SK-N-SH (cell line): ENCODE measurements at regions not wholly inside any gene's neighbourhood (a gene's known extent, or its start where the extent isn't known, plus 50 kb on each side); places are given as distances from the start of the nearest gene placed in this dataset.
"Not testable (repeated sequence)": the region's sequence is repeated elsewhere in the genome, so short reads cannot be mapped to it uniquely, and the experiment has no call there.

Experiments
- CTCF ChIA-PET: fragments of 300-600, 350-600 bp; formaldehyde crosslinking; extraction: SDS; loops from one replicate; lab custom pipeline; 2021; lab: Yijun Ruan, JAX
- POLR2A ChIA-PET: fragments of 350-600 bp; sonication (Branson Sonifier 250); formaldehyde crosslinking; extraction: SDS; loops from one replicate; lab custom pipeline; 2020; ENCODE audit warnings: antibody characterized with exemption, inconsistent platforms; lab: Yijun Ruan, JAX
- DNase-seq: peaks from one replicate; pipeline ENCODE4 v3.0.0; 2012
- H2AFZ ChIP-seq: fragments of 200-600 bp; sonication (generic); 2 replicates; pipeline ENCODE4 v1.8.1; 2016; ENCODE audit warnings: antibody characterized with exemption, mild to moderate bottlenecking, low read depth
- H3F3A ChIP-seq: fragments of 200-600 bp; sonication (generic); replicated peaks from 2 replicates; pipeline ENCODE3; 2016; ENCODE audit warnings: antibody characterized with exemption, mild to moderate bottlenecking; ENCODE audit not compliant: insufficient read depth
- H3K27ac ChIP-seq, 2 experiments: fragments of 200-500 bp in 1 of 2; fragments of 200-600 bp in 1 of 2; sonication (Bioruptor generic) in 1 of 2; sonication (generic), shearing (Covaris generic) in 1 of 2; 2 replicates each; pipeline versions ENCODE4 v1.5.1 to v1.6.1; 2014 to 2016; ENCODE audit warnings: low read depth in 2 of 2, inconsistent platforms in 1 of 2, low read length in 1 of 2, mild to moderate bottlenecking in 1 of 2, mixed read lengths in 1 of 2
- H3K27me3 ChIP-seq: fragments of 200-600 bp; sonication (generic), shearing (Covaris generic); 2 replicates; pipeline ENCODE4 v1.6.1; 2016; ENCODE audit warnings: mixed run types; ENCODE audit not compliant: insufficient read depth
- H3K36me3 ChIP-seq, 2 experiments: fragments of 200-500 bp in 1 of 2; fragments of 200-600 bp in 1 of 2; sonication (Bioruptor generic) in 1 of 2; sonication (generic) in 1 of 2; replicated peaks in 1 of 2; 2 replicates each; pipeline versions ENCODE3 to v1.5.1; 2014 to 2016; ENCODE audit warnings: low read length in 1 of 2, mild to moderate bottlenecking in 1 of 2; ENCODE audit not compliant: insufficient read depth in 2 of 2, control insufficient read depth in 1 of 2
- H3K4me1 ChIP-seq, 2 experiments: fragments of 200-500 bp in 1 of 2; fragments of 200-600 bp in 1 of 2; sonication (Bioruptor generic) in 1 of 2; sonication (generic), shearing (Covaris generic) in 1 of 2; 2 replicates each; pipeline versions ENCODE4 v1.5.1 to v1.6.1; 2014 to 2016; ENCODE audit warnings: low read depth in 1 of 2, low read length in 1 of 2, mixed run types in 1 of 2; ENCODE audit not compliant: insufficient read depth in 2 of 2, control insufficient read depth in 1 of 2
- H3K4me2 ChIP-seq: fragments of 200-600 bp; sonication (generic), shearing (Covaris generic); 2 replicates; pipeline ENCODE4 v1.6.1; 2017; ENCODE audit warnings: mixed run types
- H3K4me3 ChIP-seq, 2 experiments: fragments of 200-500 bp in 1 of 2; fragments of 200-600 bp in 1 of 2; sonication (Bioruptor generic) in 1 of 2; sonication (generic), shearing (Covaris generic) in 1 of 2; 2 replicates each; pipeline versions ENCODE4 v1.5.1 to v1.8.1; 2014 to 2016; ENCODE audit warnings: low read depth in 2 of 2, inconsistent platforms in 1 of 2, low read length in 1 of 2, mild to moderate bottlenecking in 1 of 2, mixed read lengths in 1 of 2, moderate library complexity in 1 of 2
- H3K79me2 ChIP-seq: fragments of 200-600 bp; sonication (generic); 2 replicates; pipeline ENCODE4 v1.8.1; 2017; ENCODE audit warnings: mild to moderate bottlenecking; ENCODE audit not compliant: insufficient read depth
- H3K9ac ChIP-seq: fragments of 200-600 bp; sonication (generic); 2 replicates; pipeline ENCODE4 v1.6.1; 2017; ENCODE audit warnings: mixed run types
- H3K9me2 ChIP-seq: fragments of 200-600 bp; sonication (generic); 2 replicates; pipeline ENCODE4 v1.6.1; 2017; ENCODE audit warnings: mixed run types
- H3K9me3 ChIP-seq: fragments of 200-600 bp; sonication (generic); 2 replicates; pipeline ENCODE4 v1.6.1; 2017; ENCODE audit warnings: mixed run types, mild to moderate bottlenecking, moderate library complexity
- H4K20me1 ChIP-seq: fragments of 200-600 bp; sonication (generic); 2 replicates; pipeline ENCODE4 v1.6.1; 2017; ENCODE audit warnings: mild to moderate bottlenecking, mixed run types; ENCODE audit not compliant: insufficient read depth
- ELF1 ChIP-seq: IDR thresholded peaks from 2 replicates; pipeline ENCODE4 v1.4.0; 2012
- FOSL2 ChIP-seq: IDR thresholded peaks from 2 replicates; pipeline ENCODE4 v1.4.0; 2012; ENCODE audit warnings: low read depth, mild to moderate bottlenecking, moderate library complexity, borderline replicate concordance
- GATA2 ChIP-seq: sonication (generic); formaldehyde crosslinking; IDR thresholded peaks from 2 replicates; pipeline ENCODE4 v1.5.0; 2020; ENCODE audit warnings: mild to moderate bottlenecking, missing genetic modification reagents
- MXI1 ChIP-seq: IDR thresholded peaks from 2 replicates; pipeline ENCODE4 v1.6.1; 2012; ENCODE audit warnings: mild to moderate bottlenecking, low read depth, low read length, improper control_type of control experiment
- NFIC ChIP-seq: IDR thresholded peaks from 2 replicates; pipeline ENCODE4 v1.4.0; 2012; ENCODE audit warnings: borderline replicate concordance
- PBX3 ChIP-seq: IDR thresholded peaks from 2 replicates; pipeline ENCODE4; 2012
- WGBS: methylation state at CpG from one replicate; pipeline ENCODE4 v1.1.6; 2017; ENCODE audit warnings: low lambda C conversion rate; 5-methylcytosine and 5-hydroxymethylcytosine counted together

DNA sequence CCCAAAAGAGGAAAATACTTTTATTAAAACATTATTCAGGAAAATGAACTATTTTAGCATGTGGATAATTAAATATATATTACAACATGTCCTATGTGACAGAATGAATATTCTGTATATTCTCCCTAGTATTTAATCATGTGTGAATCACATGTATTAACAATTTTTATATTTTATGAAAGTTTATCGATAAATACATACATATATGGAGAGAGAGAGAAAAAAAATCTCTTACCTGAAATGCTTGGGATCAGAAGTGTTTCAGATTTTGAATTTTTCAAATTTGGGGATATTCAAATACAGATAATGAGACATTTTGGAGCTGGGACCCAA, 228.6 kb upstream of the RBBP8 start:
- no peak overlapping the region for H3K27ac ChIP-seq
- WGBS, result 41% methylated on average over 1 of the region's 1 CpG
- H3K9me2 ChIP-seq, result no peaks in the 10 kb centered on the region
- peak overlapping the region in 1 of 2 experiments; percentile 1; a peak in 1 of 4 replicates for H3K4me3 ChIP-seq
- H3K36me3 ChIP-seq, result no peaks in the 10 kb centered on the region
- no peak overlapping the region for H3K9ac ChIP-seq
- no peaks in the 10 kb centered on the region for H3K79me2 ChIP-seq
- no peaks in the 10 kb centered on the region for H3F3A ChIP-seq
- ChIA-PET POLR2A (no interaction called here), CTCF (interaction anchor here (0.5 to 1.5 kb wide), 8 partner anchors 9 to 1411 kb away, joined by 3 to 8 read pairs (median 3); no protein-coding TSS in a partner anchor)
- peaks cover 0 to 4% of the 10 kb centered on the region in 2 experiments; a peak in 1 of 4 replicates for H3K4me1 ChIP-seq
- H3K27me3 ChIP-seq, result no peaks in the 10 kb centered on the region
- TF ChIP-seq MXI1, result no peak
- TF ChIP-seq GATA2 (CRISPR knock-in tag), result no peak
- no peak for TF ChIP-seq NFIC
- H3K9me3 ChIP-seq, result no peaks in the 10 kb centered on the region
- H3K4me2 ChIP-seq, result no peak overlapping the region
- DNase-seq, result no peak
- H2AFZ ChIP-seq, result no peak overlapping the region
- no peaks in the 10 kb centered on the region for H4K20me1 ChIP-seq

DNA sequence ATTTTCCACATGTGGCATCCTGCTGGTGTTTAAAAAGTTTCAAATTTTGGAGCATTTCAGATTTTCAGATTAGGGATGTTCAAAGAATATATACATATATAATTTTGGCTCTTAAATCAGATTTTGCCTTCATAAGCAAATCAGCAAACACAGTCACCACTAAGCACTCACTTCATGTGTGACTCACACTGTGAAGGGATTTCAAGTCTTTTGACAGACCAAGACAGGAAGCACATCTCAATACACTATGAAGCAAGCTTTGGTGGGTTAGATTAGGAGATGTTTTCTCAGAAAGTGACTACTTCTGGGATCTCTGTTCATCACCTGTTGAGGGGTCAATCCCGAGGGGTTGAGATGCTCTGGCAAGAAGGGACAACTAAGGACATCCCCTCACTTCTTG, 227.8 kb upstream of the RBBP8 start:
- Histone ChIP-seq H3K79me2 (no peaks in the 10 kb centered on the region), H2AFZ (no peak overlapping the region), H3K4me1 (peaks cover 0 to 4% of the 10 kb centered on the region in 2 experiments; a peak in 1 of 4 replicates), H3K36me3 (no peaks in the 10 kb centered on the region), H3K9me2 (no peaks in the 10 kb centered on the region), H3K27ac (peak overlapping the region in 1 of 2 experiments; percentile 8; a peak in 1 of 4 replicates), H3K9ac (no peak overlapping the region)
- WGBS, result 0% methylated on average over 1 of the region's 1 CpG
- DNase-seq, result no peak
- TF ChIP-seq ELF1 (no peak), FOSL2 (peak; percentile 3; the same call in 1 of the 2 replicates), PBX3 (0 out of 2 replicates have a peak, but pooled peaks have one; percentile 11)
- TF ChIP-seq, all 33 proteins: peak for 2
- H3K27me3 ChIP-seq, result no peaks in the 10 kb centered on the region
- ChIA-PET CTCF (interaction anchor here (0.6 to 1.5 kb wide), 7 partner anchors 10 to 1511 kb away, joined by 3 to 5 read pairs (median 3); no protein-coding TSS in a partner anchor), POLR2A (no interaction called here)
- H3F3A ChIP-seq, result no peaks in the 10 kb centered on the region
- H3K4me3 ChIP-seq, result no peak overlapping the region
- H3K9me3 ChIP-seq, result no peaks in the 10 kb centered on the region
- H3K4me2 ChIP-seq, result no peak overlapping the region
- no peaks in the 10 kb centered on the region for H4K20me1 ChIP-seq

DNA sequence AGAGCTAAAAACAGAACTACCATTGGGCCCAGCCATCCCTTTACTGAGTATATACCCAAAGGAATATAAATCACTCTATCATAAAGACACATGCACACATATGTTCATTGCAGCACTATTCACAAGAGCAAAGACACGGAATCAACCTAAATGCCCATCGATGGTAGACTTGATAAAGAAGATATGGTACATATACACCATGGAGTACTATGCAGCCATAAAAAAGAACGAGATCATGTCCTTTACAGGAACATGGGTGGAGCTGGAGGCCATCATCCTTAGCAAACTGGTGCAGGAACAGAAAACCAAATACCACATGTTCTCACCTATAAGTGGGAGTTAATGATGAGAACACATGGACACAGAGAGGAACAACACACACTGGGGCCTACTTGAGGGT, 227.1 kb upstream of the RBBP8 start:
- H3K79me2 ChIP-seq, H3K4me1 ChIP-seq, H3K4me2 ChIP-seq, H2AFZ ChIP-seq, H3K9me3 ChIP-seq, DNase-seq, H3K36me3 ChIP-seq, H3K27me3 ChIP-seq, H3K4me3 ChIP-seq, POLR2A ChIA-PET, H3F3A ChIP-seq, H4K20me1 ChIP-seq, H3K9me2 ChIP-seq, H3K9ac ChIP-seq, H3K27ac ChIP-seq: not testable (repeated sequence)
- CTCF ChIA-PET, result interaction anchor here (1.1 to 1.4 kb wide), 2 partner anchors 17 to 1511 kb away, joined by 3 to 5 read pairs; no protein-coding TSS in a partner anchor
- WGBS, result 7% methylated on average over 3 of the region's 3 CpGs
